Activated CD8-positive, alpha-beta memory T cell treated with anti-CD3 and anti-CD28 coated beads, Interleukin-2, amount 50 U/mL, for 1 hour (primary cell): ENCODE measurements at regions not wholly inside any gene's neighbourhood (a gene's known extent, or its start where the extent isn't known, plus 50 kb on each side); places are given as distances from the start of the nearest gene placed in this dataset.

ENCODE experiments used
- DNase-seq: peaks from one replicate; pipeline ENCODE4 v3.0.0-alpha.2; 2020; ENCODE audit errors: extremely low read depth

DNA sequence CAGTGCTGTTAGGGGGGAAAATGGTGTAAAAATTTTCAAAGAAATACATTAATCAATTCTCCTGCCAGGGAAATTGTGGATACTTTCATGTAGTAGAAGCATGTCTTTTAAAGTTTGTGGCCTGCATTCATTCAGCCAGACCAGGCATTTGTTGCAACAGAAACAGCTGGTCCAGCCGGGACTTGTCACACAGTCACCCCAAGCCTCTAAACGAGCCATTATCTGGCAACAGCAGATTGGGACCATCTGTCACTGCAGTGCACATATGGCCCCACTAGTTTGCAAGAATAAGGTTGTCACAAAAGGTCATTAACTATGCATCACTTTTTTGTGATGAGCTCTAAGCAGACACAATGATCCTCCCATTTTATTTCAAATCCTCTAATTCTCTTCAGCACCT, 193.9 kb downstream of the PHLDA1 start:
- DNase-seq, result no peak

DNA sequence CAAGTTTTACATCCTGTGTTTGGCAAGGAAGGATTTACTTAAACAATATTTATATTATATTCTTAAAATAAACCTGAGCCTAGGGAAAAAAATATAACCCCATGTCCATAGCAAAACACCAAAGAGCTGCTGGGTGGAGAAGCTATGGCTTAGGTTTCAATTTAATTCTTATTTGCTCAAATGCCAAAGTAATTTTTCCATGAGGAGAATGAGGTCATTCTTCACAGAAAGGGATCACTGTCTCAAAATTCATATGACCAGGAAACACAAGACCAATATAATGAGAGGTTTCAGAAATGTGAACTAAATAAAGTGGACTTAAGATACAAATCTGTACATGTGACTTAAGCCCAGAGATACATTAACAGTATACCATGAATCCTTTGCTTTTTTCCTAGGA, 195.0 kb downstream of the PHLDA1 start:
- DNase-seq, result no peak

DNA sequence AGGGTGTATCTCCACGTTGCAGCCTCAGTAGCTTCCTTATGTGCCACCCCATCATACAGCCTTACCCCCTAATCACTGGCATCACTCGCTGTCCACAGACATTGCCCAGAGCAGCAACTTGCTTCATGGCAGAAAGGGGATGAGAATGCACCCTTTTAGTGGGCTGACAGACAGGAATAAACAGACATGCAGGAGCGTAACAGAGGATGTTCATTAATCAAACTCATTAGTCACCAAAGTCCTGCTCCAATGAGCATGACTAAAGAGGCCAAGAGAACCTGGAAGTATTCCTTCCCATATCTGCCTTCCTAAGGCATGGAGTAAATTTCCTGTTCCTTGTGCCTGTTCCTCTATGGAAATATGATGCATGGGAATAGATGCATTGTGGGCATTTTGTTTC, 197.0 kb downstream of the PHLDA1 start:
- no peak for DNase-seq

DNA sequence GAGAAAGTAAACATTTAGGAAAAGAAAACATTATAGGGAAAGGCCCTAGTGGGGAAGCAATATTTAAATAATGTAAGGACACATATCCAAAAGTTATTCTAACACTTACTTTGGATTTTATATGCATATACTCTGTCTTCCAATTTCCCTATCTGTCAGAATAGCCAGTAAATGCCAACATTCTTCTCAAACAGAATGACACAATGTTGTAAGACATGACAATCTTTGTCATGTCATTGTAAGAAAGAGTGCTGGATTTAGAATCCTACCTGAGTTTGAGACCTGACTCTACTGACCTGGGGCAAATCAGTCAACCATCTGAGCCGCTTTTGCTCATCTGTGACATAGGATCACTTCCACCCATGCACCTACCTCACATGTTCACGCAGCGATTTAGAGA, 198.3 kb downstream of the PHLDA1 start:
- no peak for DNase-seq

DNA sequence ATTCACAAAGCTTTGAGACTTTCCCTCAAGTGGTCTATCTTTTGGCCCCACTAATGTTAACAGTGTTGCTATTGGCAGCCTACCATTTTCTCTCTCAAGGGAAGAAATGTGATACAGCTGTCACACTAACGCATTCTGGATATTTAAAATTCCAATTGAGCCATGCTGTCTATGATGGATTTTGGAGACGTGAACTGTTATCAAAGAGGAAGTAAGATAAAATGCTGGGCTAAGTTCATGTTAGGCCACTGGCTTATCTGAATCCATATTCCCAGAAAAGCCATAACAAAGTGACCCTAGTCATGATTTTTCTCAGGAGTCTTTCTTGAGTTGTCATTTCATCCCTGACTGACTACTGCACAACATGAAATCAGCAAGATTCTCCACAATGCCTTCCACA, 200.2 kb downstream of the PHLDA1 start:
- no peak for DNase-seq

DNA sequence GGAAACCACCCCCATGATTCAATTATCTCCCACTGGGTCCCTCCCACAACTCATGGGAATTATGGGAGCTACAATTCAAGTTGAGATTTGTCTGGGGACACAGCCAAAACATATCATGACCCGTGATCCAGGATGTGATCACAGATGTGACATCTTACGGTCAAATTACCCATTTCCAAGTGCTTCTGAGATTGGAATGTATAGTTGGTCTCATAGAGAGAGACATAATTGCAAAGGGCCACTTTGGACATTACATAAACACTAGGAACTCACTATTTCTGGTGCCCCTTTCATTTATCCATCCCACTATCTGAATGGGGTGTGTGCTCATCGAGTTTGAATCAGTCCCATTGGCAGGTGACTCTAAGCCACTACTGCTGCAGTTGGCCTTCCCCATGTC, 204.5 kb downstream of the PHLDA1 start:
- no peak for DNase-seq

DNA sequence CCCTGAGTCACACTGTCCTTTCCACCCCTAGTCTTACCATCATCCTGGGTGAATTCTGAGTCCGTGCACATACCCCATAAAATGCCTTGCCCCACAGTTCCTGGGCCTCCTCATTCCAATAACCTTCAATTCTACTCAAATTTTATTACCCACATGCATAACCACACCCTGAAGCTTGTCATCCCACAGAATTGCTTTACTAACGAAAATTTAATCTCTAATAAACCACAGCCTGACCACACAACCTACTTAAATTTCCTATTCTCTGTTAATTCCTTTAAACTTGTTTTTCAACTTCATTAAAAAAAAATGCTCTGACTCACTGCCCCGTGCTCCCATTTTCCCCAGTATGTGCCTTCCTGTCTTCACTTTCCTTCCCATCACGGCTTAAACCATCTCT, 205.9 kb downstream of the PHLDA1 start:
- DNase-seq, result no peak

DNA sequence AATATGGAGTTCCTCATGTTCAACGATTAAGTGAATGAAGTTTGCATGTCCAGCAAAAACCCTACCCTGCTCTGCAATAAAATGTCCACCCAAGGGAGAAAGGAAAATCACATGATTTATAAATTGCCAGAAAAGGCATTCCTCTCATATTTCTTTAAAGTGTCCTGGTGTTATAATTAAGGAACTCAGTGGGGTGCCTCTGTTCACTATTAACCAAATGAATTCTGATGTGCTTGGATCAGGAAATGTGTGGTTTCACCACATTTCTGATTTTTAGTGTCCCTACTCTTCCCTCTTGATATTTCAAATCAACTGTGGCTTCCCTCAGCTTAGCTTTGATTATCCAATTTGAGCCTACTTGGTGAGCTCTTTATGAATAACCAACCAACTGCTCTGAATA, 208.1 kb downstream of the PHLDA1 start:
- no peak for DNase-seq

DNA sequence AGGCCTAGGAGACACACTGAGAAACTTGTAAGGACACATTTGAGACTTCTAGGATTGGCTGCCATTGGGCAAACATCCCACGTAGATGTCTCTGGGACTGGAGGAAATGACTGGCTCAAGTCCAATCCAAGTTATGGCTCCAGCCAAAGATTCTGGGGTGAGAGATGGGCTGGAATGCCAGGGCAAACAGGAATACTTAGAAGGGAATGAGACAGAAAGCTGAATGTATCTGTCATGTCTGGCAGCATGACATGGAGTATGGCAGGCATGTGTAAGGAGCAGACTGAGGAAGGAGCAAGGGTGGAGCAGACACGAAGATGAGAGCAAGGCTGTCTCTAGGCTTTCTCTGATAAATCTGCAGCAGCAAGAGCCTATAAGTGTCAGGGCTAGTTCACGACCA, 209.2 kb downstream of the PHLDA1 start:
- DNase-seq, result no peak

DNA sequence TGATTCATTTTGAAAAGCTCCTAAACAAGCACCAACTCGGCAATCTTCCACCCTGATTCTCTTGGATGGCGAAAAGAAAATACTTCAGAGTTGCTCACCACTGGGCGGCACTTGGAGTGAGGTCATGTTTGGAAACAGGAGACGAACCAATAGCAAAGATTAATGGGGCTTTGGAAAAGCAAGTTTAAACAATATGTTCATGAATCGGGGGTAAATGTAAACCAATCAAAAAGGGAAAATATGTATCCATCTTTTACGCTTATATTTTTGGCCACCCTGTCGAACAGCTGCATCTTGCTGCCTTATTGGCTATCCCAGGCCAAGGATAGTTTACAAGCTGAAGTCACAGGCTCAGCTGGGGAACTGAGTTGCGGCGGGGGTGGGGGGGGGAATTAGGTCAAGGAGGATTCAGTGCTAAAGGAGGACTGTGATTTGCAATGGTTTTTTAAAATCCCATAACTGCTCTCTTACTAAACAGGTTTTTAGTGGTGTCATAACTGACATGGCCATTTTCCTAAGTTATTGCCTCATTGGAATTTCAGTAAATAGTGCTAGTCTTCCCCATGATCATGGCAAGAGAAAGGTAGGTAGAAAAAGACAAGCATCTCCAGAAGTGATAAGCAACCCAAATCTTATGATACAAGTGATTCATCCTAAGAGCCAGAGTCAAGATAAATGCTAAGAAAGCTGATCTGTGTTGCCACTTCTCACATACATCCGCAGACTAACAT, 210.6 kb downstream of the PHLDA1 start:
- no peak for DNase-seq

DNA sequence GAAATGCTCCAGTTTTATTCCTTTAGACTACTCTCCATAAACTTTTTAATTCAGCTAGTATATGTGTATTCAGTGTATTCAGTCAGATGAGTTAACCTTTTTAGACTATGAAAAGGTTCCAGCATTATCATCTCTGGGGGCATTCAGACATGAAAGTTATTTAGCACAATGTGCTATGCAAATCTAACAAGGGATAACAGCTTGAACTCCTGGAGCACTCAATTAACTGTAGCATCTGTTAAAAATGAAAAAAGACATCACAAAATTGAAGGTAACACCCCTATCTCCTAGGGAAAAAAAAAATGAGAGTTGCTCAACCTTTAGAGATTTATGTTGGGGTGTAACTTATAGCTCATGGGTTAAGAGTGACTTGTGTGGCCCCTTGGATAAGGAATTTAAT, 211.5 kb downstream of the PHLDA1 start:
- DNase-seq, result no peak

DNA sequence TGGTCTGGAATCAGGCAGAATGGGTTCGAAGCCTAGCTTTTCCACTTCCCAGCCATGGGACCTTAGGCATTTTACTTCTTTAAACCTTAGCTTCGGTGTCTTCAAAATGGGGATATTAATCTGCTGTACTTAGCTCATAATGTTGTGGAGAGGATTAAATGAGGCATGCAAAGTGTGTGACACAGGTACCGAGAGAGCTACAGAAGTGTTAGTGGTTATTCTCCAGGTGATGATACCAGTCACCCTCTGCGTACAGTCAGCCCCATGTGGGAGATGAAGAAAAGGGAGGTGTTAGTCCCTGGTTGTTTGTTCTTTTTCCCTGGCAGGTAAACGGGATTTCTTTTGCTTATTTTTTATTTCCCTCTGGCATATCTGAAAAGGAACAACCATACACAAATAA, 212.1 kb downstream of the PHLDA1 start:
- no peak for DNase-seq

DNA sequence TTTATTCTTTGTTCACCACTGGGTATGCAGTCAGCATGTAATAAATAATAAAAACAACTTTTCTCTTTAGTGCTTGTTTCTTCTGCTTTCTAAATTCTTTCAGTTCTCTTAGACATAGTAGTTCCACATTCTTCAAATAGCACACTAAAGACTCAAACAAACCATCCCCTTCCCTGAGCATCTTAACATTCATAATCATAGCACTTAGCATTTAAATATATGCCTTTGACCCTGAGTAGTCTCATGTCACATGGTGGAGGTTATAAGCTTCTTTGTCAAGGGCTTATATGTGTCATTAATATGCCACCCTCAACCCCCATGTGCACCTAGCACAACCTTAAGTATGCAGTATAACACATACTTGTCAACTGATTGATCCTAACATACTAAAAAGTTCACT, 212.7 kb downstream of the PHLDA1 start:
- DNase-seq, result no peak

DNA sequence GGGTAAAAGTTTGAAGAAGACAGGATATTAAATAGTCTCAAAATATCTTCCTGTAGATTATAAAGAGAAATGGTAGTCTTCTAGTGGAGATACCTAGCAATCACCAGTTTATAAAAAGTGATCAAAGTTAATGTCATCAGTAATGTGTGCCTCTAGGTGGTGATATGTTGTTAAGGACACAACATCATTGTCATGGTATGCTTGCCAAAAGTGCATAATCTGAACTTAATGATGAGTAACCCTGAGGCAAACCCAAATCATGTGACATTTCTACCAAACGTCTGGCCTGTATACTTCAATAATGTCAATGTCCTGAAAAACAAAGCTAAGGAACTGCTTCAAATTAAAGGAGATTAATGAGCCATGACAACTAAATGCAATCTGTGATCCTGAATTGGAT, 214.7 kb downstream of the PHLDA1 start:
- DNase-seq, result no peak

DNA sequence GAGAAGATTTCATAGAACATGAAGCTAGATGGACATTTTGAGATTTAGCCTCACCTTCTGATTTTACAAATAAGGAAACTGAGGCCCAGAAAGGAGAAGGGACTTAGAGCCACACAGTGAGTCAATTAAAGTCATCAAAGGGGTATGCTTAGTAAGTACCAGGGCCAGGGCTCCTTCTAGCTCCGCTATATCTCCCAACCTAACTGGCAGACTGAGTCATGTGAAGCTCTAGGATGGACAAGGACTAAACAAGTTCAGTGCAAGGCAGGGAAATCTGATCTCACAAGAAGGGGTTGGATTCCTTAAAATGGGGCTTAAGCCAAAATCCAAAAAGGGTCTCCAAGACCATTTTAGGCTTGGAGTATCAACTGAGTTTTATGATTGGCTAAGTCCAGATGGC, 215.8 kb downstream of the PHLDA1 start:
- DNase-seq, result no peak

DNA sequence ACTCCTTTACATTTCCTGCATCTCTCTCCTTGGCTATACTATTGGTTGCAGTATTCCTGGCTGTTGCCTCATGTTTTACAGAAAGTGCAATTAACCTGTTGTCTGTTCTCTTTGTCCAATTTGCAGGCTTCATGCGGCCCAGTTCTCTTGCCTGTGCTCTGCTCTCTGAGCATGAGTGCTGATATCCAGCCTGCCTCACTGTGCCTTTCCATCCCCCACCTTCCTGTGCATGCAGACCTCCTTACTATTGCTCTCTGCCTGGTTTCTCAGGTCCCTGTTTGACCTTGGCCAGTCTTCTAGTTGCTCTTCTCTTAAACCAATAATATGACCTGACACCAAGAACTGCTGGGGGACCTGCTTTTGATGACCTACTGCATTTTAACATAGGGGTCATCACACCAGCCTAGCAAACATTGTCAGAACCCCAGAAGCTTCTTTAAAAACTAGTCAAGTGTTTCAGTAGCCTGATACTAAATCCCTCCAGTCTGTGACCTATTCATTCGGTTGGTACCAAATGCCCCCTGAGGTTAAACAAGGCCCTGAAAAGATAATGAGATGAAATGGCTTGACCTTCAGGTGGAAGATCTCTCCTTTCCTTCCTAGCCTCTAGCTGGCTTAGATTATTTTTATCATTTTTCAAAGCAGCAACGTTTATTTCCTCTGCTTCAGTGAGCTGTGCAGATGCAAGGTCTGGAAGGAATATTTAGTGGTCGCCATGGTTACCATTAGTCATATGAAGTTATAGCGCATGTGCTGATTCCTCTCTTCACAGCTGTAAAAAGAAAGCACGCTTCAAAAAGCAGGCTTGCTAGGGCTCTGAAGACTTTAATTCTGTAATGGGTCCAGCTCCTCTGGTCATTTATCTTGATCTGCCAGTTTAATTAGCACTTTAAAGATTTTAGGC, 216.5 kb downstream of the PHLDA1 start:
- DNase-seq, result no peak

DNA sequence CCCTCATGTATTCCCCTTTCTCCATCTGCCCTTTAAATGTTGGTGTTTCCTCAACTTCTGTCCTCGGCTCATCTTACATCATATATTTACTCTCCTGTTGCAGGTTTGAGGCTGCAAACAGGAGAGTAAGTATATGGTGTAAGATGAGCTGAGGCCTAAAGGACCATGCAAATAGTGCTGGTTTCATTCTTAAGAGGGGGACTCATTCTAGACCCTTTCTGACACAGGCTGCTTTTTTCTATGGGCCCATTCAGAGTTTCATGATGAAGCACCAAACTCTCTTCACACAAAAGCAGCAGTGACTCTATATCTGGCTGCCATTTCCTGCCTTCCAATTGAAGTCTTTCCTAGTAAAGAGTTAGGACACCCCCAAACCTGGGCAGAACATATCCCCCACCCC, 218.5 kb downstream of the PHLDA1 start:
- no peak for DNase-seq

DNA sequence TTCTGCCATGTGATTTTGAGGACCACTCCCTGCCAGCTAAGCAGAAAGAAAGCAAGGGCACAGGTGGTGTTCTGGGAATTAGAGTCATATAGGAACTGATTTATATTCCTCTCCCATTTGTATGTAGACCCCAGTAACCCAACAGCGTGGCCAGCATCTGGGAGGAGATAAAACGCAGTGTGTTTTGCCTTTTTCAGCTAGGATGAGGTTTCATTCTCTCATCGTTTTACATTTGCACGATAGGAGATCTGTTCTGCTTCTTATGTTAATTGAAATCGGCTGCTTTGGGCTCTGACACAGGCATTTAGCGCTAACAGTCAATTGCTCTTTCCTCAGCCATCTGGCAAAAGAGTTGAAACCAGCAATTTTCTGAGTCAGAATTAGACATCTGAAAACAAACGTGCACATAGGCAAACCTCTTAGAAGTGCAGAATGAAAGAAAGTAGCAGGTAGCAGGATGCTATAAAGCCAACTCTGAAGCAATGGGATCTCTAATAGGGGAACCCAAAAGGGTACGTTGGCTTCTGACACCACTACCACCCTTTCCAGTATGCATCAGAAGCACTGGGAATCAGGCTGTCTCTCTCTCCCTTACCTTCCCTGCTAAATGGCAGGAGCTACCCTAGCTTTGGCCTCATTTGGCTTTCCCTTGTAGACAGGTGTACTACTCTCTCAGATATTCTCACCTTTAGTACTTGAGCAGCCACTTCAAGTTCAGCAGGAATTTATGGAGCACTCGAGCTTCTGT, 219.1 kb downstream of the PHLDA1 start:
- DNase-seq, result no peak

DNA sequence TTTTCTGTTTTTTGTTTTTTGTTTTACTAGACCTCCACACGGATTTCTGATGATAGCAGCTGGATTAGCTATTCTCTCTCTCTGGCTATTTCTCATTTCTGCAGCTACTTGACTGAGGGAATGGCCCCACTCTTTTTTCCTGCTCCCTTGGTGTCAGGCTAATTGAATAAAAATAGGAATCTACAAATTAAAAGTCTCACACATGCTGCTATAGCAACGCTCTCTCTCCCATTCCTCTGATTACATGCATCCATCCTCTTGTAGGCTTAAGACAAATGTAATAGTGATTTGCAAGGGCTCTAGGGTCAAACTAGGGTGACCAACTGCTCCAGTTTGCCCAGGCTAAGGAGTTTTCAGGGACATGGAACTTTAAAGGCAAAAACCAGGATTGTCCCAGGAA, 221.8 kb downstream of the PHLDA1 start:
- DNase-seq, result no peak

DNA sequence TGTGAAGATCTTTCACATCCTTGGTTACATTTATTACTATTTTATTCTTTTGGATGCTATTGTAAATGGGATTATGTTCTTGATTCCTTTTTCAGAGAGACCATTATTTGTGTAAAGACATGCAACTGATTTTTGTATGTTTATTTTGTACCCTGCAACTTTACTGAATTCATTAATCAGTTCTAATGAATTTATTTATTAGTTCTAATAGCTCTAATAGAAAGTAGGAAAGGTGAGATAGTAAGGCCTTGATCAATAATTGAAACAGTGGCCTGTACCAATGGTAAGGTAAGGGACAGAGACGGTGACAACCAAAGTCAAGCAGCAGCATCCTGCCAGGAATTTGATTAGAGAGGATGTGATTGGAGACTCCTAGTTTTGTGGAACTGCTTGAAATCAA, 224.1 kb downstream of the PHLDA1 start:
- DNase-seq, result no peak

DNA sequence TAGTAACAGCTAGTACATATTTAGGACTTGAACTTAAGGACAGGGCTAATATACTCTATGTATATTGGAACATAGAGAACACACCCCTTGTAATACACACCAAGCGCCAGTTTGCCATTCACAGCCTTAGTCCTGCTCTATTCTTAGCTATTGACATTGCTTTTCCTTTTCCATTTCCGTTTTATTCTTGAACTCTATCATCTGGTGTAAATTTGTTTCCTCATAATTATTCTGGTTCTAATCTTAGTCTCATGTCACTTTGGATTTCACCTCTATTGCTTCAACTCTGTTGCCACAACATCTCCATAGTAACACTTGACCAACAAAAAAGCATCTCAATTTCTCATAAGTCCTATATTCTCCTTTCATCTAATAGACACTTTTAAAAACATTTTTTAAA, 225.7 kb downstream of the PHLDA1 start:
- no peak for DNase-seq

DNA sequence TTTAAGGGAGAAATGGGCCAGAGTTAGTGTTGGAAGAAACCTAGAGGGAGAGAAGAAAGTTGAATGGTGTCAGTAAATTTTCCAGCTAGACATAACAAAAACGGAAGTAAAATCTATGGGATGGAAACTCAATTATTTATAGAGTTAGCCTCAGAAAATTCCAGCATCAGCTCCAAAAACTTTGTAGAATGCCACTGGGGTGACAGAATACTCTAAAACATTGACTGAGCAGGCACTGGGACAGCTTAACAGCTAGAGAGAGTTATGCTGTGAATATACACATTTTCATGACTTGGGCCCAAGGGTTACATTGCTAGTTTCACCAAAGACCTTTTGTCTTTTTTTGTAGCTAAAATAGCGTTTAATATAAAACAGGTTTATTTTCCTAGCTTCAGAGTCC, 226.3 kb downstream of the PHLDA1 start:
- DNase-seq, result no peak
